HG03571 (cell line): ENCODE measurements at regions not wholly inside any gene's neighbourhood (a gene's known extent, or its start where the extent isn't known, plus 50 kb on each side); places are given as distances from the start of the nearest gene placed in this dataset.
"Not testable (repeated sequence)": the region's sequence is repeated elsewhere in the genome, so short reads cannot be mapped to it uniquely, and the experiment has no call there.

Source experiments
- ATAC-seq: cut with Tn5 transposase; IDR thresholded peaks from one replicate; pipeline ENCODE4 v1.9.1; 2021; ENCODE audit not compliant: unreplicated experiment

DNA sequence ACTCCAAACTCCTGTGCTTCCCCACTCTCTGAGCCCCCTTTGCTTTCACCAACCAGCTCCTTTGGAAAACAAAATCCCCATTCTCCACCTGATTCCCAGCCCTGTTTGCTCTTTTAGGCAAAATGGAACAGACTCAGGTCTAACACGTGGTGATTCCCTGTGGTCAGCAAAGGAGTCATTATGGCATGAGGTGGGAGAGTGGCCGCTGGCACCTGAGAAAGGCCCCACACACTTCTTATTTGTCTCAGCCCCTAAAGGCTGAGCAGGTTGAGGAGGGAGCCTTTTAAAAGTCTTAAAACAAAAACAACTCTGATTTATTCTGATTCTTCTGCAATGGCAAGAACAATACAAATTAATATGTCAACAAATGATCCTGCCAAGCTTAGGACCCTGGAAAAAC is 401.2 kb downstream of the TNS1 start:
- no peak for ATAC-seq

DNA sequence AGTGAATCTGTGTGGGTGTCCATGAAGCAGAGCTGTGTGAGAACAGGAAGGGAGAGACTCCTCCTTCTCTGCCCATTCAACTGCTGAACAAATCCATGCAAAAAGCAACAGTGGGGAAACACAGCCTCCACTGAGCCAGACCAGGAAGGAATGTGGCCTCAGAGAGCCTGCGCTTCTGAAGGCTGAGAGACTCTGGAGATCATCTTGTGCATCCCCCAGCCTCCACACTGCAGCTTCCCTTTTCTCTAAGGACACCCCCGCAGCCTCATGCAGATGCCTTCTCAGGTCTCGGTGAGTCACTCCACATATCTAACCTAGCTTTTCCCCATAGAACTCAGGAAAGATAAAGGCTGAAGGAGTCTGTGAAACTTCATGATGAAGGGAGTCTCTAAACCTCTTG is 402.9 kb downstream of the TNS1 start:
- ATAC-seq = no peak

DNA sequence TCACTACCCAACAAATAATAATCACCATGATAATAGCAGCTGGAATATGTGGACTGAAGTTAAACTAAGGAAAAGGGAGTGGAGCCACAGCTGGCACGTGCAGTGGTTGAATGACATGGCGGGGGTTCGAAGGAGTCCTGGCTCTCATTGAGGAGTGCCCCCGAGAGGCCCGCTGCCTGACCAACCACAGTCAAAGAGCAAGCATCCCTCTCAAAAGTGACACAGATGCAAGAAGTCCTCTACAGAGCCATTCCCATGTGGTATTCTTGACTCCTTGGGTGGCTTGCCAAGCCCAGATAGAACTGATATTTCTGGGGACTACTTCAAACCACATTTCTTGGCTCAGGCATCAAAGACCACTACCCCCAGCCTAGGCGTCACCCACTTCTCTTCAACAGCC is 405.1 kb downstream of the TNS1 start:
- no peak for ATAC-seq

DNA sequence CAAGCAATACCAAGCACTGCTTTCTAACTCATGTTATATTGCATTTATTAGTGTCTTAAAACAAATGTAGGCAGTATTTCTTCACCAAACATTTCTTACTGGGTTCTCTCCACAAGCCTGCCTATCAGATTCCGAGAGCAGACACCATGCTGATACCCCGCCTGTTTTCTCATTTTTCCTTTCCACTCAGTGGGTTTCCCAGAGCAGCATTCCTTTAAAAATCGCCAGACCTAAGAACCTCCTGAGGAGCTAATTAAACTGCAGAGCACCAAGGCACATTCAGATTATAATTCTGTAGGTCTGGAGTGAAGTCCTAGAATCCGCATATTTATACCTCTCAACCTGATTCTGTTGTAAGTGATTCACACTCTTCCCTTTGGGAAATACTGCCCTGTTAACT is 405.6 kb downstream of the TNS1 start:
- no peak for ATAC-seq

DNA sequence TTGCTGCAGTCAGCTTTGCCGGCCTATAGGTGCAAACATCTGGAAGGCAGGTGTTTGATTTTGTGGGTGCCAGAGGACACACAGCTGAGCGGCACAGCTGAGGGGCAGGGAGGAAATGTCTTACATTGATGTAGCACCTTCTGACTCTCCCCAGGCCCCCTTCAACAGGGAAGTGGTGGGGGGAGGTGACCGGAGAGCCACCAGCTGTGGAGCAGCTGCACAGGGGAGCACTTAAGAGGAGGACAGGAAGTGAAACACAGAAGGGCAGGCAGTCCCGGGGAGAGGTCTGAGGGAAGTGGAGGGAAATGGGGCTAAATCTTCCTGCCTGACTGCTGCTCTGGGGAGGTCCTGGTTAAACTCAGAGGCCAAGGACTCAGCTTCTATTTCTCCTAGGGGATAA is 409.1 kb downstream of the TNS1 start:
- ATAC-seq = no peak

DNA sequence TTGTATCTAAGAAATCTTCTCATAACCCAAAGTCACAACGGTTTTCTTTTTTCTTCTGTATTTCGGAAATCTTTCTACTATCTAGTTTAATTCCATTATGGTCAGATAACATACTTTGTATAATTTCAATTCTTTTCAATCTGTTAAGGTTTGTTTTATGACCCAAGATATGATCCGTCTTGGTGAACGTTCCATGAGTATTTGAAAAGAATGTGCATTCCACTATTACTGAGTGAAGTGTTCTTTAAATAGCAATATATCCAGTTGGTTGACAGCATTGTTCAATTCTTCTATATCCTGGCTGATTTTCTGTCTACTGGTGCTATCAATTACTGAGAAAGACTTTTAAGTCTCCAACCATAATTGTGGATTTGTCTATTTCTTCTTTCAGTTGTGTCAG is 414.5 kb downstream of the TNS1 start:
- no peak for ATAC-seq

DNA sequence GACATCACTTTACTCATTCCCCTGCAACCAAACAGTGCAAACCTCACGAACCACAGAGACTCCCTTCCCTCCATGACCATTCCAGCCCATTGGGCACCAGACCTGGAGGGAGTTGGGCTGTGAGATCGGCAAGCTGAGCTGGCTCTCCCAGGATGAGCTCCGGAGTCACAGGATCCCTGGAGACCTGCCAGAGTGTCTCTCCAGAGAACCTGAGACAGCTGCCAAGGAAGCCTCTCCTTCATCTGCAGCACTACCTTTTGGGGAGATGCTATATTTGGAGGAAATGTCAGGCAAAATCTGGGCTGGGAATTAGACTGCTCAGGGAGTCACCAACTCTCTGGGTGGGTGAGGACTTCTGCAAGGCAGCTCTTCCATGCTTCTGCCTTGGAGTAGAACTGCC is 417.4 kb downstream of the TNS1 start:
- no peak for ATAC-seq

DNA sequence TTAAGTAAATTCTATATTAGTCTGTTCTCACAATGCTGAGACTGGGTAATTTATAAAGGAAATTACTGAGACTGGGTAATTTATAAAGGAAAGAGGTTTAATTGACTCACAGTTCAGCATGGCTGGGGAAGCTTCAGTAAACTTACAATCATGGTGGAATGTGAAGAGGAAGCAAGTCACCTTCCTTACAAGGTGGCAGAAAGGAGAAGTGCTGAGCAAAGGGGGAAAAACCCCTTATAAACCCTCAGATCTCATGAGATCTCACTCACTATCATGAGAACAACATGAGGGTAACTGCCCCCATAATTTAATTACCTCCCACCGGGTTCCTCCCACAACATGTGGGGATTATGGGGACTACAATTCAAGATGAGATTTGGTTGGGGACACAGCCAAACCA is 422.4 kb downstream of the TNS1 start:
- not testable (repeated sequence) for ATAC-seq

DNA sequence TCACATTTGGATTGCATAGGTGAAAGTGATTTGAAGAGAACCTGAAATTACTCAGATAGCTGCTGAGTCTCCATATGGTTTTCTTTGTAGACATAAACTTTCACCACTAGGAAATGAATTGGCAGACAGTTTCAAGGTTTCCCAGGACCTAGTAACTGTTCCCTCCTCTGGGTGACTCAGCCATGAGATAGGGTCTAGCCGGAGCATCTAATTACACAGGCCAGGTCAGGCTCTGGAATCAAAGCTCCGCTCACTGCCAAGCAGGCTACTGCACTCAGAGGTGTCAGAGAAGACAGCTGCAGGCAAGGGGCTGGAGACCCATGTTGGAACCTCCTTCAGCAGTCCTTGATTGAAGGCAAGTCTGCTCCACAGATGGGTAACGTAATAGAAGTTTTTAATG is 429.2 kb downstream of the TNS1 start:
- ATAC-seq = no peak

DNA sequence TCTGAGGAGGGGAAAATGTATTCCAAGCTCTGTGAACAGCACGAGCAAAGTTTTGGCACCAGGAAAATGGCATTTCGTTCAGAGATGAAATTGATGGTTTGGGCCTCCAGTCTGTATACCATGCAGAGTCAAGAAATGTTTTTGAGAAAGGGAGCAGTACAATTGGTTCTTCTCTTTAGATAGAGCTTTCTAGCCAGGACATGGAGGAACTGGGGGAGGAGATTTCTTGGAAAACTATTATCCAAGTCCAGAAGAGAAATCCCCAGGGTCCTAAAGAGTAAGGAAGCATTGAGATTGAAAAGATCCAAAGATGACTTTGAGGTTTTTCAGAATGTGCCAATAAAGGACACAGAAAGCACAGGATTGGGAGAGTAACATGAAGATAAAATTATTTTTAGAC is 432.4 kb downstream of the TNS1 start:
- ATAC-seq = no peak

DNA sequence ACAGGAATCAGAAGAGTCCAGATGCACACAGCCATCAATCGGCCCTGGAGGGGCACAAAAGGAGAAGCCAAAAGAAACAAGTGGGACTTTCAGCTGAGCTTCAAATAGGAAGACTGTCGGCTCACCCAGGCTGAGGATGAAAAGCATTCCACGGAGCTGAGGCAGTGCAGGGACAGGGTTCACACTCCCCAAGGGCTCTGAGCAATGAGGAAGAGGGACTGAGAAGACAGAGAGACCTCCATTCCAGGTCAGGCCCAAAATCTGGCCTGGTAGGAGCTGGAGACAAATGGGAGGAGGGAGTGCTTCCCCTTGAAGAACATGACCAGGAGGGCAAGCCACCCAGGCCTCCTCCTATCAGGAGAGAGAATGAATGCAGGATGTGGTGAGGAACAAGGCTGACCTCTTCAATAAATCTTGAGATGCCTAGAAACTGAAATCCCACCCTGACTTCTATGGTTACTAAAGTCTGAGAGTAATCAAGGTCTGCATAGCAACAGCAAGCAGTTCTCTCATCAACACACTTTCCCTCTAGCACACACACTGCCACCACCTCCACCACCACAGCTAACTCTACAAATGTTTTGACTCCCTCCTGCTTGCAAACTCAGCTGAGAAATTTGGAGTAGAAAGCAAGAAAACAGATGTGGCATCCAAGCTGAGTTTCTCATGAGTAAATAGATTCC is 434.4 kb downstream of the TNS1 start:
- no peak for ATAC-seq

DNA sequence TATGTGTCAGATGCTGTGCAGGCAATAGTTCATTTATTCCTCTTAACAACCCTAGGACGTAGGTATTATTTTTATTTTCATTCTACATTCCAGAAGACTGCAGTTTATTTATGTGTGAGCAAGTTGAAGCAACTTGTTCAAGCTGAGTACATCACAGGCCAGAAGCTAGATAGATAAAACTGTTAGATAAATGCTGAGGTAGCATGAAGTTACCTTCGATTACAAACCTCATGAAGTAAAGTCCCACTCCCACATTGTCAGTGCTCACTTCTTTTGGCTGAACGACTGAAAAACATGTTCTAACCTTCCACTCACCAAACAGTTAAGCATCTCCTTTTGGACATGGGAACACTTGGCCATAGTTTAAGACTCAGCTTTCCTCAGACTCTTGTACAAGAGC is 439.2 kb downstream of the TNS1 start:
- ATAC-seq = no peak

DNA sequence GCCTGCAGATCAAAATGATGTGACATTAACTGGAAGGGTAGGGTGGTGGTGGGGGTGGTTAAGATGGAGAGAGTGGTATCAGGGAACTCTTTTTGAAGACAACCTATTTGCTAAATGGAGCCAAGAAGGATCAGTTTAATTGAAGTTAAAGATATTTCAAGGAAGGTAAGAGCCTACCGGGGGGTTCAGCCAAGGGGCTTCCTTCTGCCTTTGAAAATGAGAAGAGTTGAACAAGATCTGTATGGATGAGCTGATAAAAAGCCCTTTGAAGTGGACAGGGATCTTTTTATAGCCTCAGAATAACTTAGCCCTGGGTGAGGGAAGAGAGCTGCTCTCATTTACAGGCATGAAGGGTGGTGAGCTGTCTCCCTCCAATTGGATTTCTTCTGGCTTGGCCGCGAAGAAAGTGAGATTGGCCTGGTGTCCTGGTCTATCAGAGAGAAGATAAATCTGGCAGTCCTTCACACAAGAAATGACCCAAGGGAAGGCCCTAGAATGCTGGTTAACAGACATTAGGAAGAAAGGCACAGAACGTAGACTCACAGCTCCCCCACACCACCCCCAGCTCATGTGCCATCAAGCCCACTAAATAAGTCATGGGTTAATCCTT is 439.8 kb downstream of the TNS1 start:
- no peak for ATAC-seq

DNA sequence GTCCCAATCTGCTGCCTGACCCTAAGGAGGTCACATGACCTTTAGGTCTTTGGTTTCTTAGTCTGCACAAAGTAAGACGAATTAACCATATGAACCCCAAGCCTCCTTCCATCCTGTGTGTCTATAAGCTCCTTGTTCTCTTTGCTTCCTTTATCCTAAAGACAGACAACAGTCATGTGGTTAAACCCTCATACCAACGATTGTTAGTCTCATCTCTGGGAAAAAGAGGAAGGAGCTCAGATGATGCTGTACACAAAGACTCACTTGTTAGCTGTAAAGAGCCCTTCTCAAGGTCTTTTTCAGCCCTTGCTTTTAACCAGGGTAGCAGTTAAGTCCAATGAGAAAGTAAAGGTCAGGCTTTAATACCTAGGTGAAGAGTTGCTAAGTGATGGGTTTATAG is 443.7 kb downstream of the TNS1 start:
- ATAC-seq = no peak

DNA sequence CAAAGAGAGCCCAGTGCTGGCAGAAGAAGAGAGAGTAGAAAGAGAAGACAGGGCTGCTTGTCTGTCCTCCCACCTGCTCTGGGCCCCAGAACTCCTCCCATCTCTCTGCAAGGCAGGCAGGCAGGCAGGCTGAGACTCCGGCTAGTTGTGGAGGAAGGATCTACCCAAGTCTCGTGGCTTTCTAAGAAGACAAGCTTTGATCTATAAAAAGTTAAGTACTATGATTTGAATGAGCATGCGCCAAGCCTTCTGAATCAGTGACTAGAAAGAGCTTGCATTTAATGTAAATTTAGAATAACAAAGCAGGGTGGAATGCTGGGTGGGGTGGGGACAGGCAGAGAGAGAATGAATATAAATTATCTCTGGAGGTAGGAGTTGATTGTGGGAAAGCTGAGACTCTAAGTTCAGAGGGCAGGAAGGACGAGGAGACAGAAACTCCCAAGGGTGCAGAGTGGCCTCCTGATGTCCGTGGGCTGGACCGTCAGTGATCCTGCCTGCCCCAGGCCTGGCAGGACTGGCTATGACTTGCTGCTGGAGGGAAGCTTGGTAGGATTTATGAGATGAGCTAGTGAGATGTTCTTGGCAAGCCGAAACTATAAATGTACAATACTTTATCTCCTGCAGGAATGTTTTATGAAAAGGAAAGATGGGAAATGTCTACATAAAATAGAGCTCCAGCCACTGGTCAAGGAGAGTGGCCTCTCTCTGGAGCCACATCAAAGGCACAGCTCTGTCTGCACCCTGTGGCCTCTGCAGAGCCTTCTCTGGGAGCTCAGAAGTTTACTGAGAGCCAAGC is 447.5 kb downstream of the TNS1 start:
- no peak for ATAC-seq

DNA sequence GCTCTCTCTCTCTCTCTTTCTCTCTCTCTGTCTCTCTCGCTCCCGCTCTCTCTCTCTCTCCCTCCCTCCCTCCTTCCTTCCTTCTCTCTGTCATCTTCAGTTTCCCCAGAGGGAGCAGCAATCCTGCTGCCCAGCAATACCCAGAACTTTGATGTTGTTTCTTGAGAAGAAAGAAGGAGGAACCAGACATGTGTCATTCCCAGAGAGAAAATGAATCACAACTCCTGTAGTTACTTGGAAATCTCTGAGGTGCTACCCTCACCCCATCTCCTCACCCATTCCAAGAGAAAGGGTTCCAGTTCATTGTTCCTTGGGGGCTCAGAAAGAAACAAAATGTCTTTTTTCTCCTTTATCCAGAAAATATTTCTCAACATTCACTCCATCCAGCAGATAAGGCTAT is 449.1 kb downstream of the TNS1 start:
- no peak for ATAC-seq

DNA sequence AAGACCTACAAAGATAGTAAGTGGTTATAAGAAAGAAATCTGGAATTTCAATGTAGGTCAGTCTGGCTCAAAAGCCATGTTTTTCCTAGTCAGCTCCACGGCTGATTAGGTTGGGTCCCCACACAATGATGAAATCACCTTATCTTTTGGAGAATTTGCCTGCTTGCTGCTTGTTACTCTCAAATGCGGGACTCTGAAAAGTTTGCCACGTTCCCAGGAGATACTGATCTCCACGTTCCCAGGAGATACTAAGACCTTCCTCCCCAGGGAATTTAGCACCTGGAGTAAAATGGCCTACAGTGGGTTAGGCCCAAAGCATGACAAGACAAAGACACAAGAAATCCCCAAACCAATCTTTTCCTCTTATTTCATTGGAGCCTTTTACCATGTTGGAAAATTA is 449.6 kb downstream of the TNS1 start:
- no peak for ATAC-seq

DNA sequence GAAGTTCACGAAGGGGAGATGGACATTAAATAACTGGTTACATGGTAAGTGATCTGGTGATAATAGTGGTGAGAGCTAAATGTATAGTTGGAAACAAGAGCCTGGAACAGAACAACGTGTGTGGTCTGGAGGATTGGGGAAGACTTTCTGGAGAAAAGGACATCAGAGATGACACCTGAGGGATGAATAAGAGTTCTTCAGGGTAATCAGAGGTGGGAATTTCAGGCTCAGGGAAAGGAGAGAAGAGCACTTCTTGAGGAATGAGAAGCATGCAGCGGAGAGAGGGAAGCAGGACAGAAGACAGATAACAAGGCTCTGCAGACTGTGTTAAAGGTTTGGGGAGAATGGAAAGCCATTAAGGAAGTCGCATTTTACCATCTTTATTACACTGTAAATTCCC is 450.7 kb downstream of the TNS1 start:
- no peak for ATAC-seq

DNA sequence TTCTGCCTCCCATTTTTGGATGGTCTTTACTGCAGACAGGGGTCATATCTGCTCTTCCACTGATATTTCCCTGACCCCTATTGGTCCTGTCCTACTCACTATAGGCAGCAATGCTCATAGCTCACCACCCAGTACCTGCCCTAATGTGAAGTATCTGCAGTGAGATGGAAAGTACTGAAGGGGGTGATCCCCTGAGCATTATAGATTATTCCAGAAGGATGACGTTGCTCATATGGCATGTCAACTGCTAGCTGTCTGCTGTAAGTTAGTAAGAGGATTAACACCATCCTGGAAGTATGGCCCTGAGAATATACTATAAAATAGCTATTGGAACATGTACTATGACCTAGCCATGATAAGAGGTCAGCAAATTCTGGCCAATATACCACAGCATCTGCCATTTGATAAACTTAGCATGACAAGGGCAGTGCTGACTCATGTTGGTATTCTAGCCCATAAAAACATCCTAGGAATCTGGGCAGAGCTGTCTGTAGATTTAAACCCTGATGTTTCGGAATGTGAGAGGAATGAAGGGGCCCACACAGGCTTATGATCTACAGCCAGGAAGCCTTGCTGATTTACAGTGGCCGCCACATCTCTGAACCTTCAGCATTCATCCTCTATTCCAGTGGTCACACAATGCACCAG is 451.4 kb downstream of the TNS1 start:
- ATAC-seq = no peak

DNA sequence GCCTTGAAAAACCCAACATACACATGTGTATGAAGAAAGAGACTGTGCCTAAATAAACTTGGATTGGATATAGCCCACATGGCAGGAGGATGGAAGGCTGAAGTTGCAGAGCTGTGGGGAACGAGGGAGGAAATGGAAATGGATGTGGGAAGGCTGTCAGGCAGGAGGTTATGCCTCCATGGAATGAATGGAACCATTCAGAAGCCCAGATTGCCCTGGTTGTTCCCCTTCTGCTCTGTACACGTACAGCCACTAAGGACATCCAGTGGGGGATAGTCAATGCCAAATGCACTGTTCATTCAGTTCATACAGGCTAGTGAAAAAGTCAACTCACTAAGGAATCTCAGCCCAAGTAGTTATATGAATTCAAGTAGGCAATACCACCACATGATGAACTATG is 463.7 kb downstream of the TNS1 start:
- ATAC-seq = no peak

DNA sequence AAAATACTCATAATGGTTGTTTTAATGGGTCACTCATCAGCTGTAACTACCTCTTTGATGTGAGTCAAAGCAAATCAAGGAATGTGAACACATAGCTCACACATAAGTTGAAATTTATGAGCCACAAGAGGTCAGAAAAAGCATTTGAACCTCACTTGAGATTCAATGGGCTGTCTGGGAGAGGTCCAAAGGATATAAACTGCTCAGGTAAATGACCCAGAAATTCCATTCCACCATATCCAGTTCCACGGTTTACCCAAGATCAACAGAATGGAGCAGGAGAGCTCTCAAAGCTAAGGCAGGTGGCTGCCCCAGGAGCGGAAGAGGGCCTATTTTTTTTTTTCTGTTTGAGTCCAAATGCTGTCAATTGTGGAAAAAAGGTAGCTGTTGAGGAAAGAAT is 464.1 kb downstream of the TNS1 start:
- no peak for ATAC-seq
